GM19372 (cell line): ENCODE measurements at regions not wholly inside any gene's neighbourhood (a gene's known extent, or its start where the extent isn't known, plus 50 kb on each side); places are given as distances from the start of the nearest gene placed in this dataset.

Source experiments
- ATAC-seq: cut with Tn5 transposase; IDR thresholded peaks from one replicate; pipeline ENCODE4 v1.9.1; 2021; ENCODE audit warnings: mild to moderate bottlenecking, low read depth, moderate library complexity; ENCODE audit not compliant: unreplicated experiment

GRCh38 chr17:14780097-14780651 is 479.3 kb downstream of the HS3ST3B1 start:
- ATAC-seq, result no peak

GRCh38 chr17:14779241-14779640 is 478.4 kb downstream of the HS3ST3B1 start:
- no peak for ATAC-seq

GRCh38 chr17:14777291-14777690 is 476.4 kb downstream of the HS3ST3B1 start:
- no peak for ATAC-seq

GRCh38 chr17:14776791-14777190 is 475.9 kb downstream of the HS3ST3B1 start:
- ATAC-seq, result no peak

- no peak for ATAC-seq
These were observed 475.0 kb downstream of the HS3ST3B1 start for GRCh38 chr17:14775731-14776492.

- ATAC-seq, result no peak
These were observed 473.9 kb downstream of the HS3ST3B1 start for GRCh38 chr17:14774774-14775173.

GRCh38 chr17:14772776-14773175 is 471.9 kb downstream of the HS3ST3B1 start:
- no peak for ATAC-seq

- no peak for ATAC-seq
These were observed 470.7 kb downstream of the HS3ST3B1 start for GRCh38 chr17:14771543-14771942.

- ATAC-seq, result no peak
These were observed 468.0 kb downstream of the HS3ST3B1 start for GRCh38 chr17:14768923-14769322.

GRCh38 chr17:14762736-14763479 is 462.0 kb downstream of the HS3ST3B1 start:
- ATAC-seq, result no peak

- ATAC-seq, result peak; percentile 52
These were observed 460.0 kb downstream of the HS3ST3B1 start for GRCh38 chr17:14760719-14761411.

GRCh38 chr17:14760212-14760611 is 459.3 kb downstream of the HS3ST3B1 start:
- ATAC-seq, result peak; percentile 62

- ATAC-seq, result no peak
These were observed 458.4 kb downstream of the HS3ST3B1 start for GRCh38 chr17:14759325-14759724.

GRCh38 chr17:14756479-14756878 is 455.6 kb downstream of the HS3ST3B1 start:
- no peak for ATAC-seq

- no peak for ATAC-seq
These were observed 454.1 kb downstream of the HS3ST3B1 start for GRCh38 chr17:14755002-14755401.

GRCh38 chr17:14753383-14753782 is 452.5 kb downstream of the HS3ST3B1 start:
- no peak for ATAC-seq

GRCh38 chr17:14752011-14752410 is 451.1 kb downstream of the HS3ST3B1 start:
- no peak for ATAC-seq

GRCh38 chr17:14750866-14751265 is 450.0 kb downstream of the HS3ST3B1 start:
- ATAC-seq, result no peak

- no peak for ATAC-seq
These were observed 448.4 kb downstream of the HS3ST3B1 start for GRCh38 chr17:14749269-14749668.

- ATAC-seq, result peak; percentile 57
These were observed 447.3 kb downstream of the HS3ST3B1 start for GRCh38 chr17:14748036-14748710.

- ATAC-seq, result no peak
These were observed 446.7 kb downstream of the HS3ST3B1 start for GRCh38 chr17:14747603-14747950.
